GM23338 (cell line): ENCODE measurements at regions not wholly inside any gene's neighbourhood (a gene's known extent, or its start where the extent isn't known, plus 50 kb on each side); places are given as distances from the start of the nearest gene placed in this dataset.

ENCODE experiments used
- ATAC-seq: fragments of 200-7000 bp; cut with Tn5 transposase; 3 replicates; pipeline ENCODE4 v1.9.1; 2020
- DNase-seq: peaks from one replicate; pipeline ENCODE4 v3.0.0-alpha.2; 2015; ENCODE audit warnings: low spot score
- H2AFZ ChIP-seq: fragments of 200-600 bp; sonication (generic); 2 replicates; pipeline ENCODE4 v1.8.0; 2016; ENCODE audit warnings: antibody characterized with exemption, mild to moderate bottlenecking, moderate library complexity
- H3F3A ChIP-seq: fragments of 200-600 bp; sonication (generic); replicated peaks from 2 replicates; pipeline ENCODE4 v1.8.0; 2017; ENCODE audit warnings: antibody characterized with exemption, mixed run types, low read depth
- H3K27ac ChIP-seq: fragments of 200-600 bp; sonication (generic); 2 replicates; pipeline ENCODE4 v1.6.1; 2016; ENCODE audit warnings: low read depth
- H3K27me3 ChIP-seq: fragments of 200-600 bp; sonication (generic); 2 replicates; pipeline ENCODE4 v1.8.0; 2016; ENCODE audit warnings: mild to moderate bottlenecking, mixed run types, moderate library complexity; ENCODE audit not compliant: insufficient read depth
- H3K36me3 ChIP-seq: fragments of 200-600 bp; sonication (generic); 2 replicates; pipeline ENCODE4 v1.8.0; 2016; ENCODE audit warnings: mild to moderate bottlenecking; ENCODE audit not compliant: insufficient read depth
- H3K4me1 ChIP-seq: fragments of 200-600 bp; sonication (generic); 2 replicates; pipeline ENCODE4 v1.8.0; 2016; ENCODE audit warnings: mild to moderate bottlenecking, moderate library complexity; ENCODE audit not compliant: insufficient read depth
- H3K4me2 ChIP-seq: fragments of 200-600 bp; sonication (generic); 2 replicates; pipeline ENCODE4 v1.7.1; 2017; ENCODE audit warnings: mixed run types
- H3K4me3 ChIP-seq: fragments of 200-600 bp; sonication (generic); 2 replicates; pipeline ENCODE4 v1.6.1; 2016; ENCODE audit warnings: mixed run types
- H3K79me2 ChIP-seq: fragments of 200-600 bp; sonication (generic); replicated peaks from 2 replicates; pipeline ENCODE4 v1.8.0; 2017; ENCODE audit warnings: mild to moderate bottlenecking; ENCODE audit not compliant: insufficient read depth
- H3K9me2 ChIP-seq: fragments of 200-600 bp; sonication (generic); 2 replicates; pipeline ENCODE4 v1.8.0; 2017; ENCODE audit not compliant: insufficient read depth
- H4K20me1 ChIP-seq: fragments of 200-600 bp; sonication (generic); replicated peaks from 2 replicates; pipeline ENCODE4 v1.8.0; 2017; ENCODE audit warnings: mild to moderate bottlenecking; ENCODE audit not compliant: insufficient read depth
- H3K27ac Mint-ChIP-seq: 2 replicates; pipeline ENCODE4 v1.8.0; 2020; ENCODE audit warnings: inconsistent platforms, mild to moderate bottlenecking, moderate library complexity, mixed read lengths
- H3K27me3 Mint-ChIP-seq: 3 replicates; pipeline ENCODE4 v1.8.0; 2022; ENCODE audit warnings: low read depth, mild to moderate bottlenecking, moderate library complexity, mixed read lengths, inconsistent platforms; ENCODE audit not compliant: insufficient read depth, poor library complexity
- H3K36me3 Mint-ChIP-seq: 3 replicates; pipeline ENCODE4 v1.8.0; 2021; ENCODE audit warnings: low read depth, mild to moderate bottlenecking, inconsistent platforms, moderate library complexity, mixed read lengths
- H3K4me1 Mint-ChIP-seq: 3 replicates; pipeline ENCODE4 v1.8.0; 2020; ENCODE audit warnings: mild to moderate bottlenecking, inconsistent platforms, mixed read lengths
- H3K4me3 Mint-ChIP-seq: 3 replicates; pipeline ENCODE4 v1.8.0; 2021; ENCODE audit warnings: moderate library complexity, mild to moderate bottlenecking, inconsistent platforms, mixed read lengths
- H3K9me3 Mint-ChIP-seq: 3 replicates; pipeline ENCODE4 v1.8.0; 2020; ENCODE audit warnings: moderate library complexity, mild to moderate bottlenecking, inconsistent platforms, mixed read lengths
- CTCF ChIP-seq, 2 experiments: fragments of 200-600 bp in 1 of 2; sonication (generic) in 1 of 2; conservative IDR thresholded peaks; 2 replicates each; pipeline versions ENCODE4 v1.5.1 to v1.6.1; 2016 to 2017; ENCODE audit warnings: antibody characterized with exemption in 2 of 2, low read depth in 2 of 2, mild to moderate bottlenecking in 2 of 2, moderate library complexity in 1 of 2
- ETS1 ChIP-seq: IDR thresholded peaks from 2 replicates; pipeline ENCODE4 v1.6.1; 2016; ENCODE audit warnings: antibody characterized with exemption
- EZH2 ChIP-seq: fragments of 200-600 bp; sonication (generic); IDR thresholded peaks from one replicate; pipeline ENCODE4 v1.8.0; 2017; ENCODE audit warnings: antibody characterized with exemption, mild to moderate bottlenecking, low read depth; ENCODE audit not compliant: unreplicated experiment
- JUNB ChIP-seq: IDR thresholded peaks from one replicate; pipeline ENCODE4 v1.6.1; 2016; ENCODE audit warnings: antibody characterized with exemption; ENCODE audit not compliant: unreplicated experiment
- STAT1 ChIP-seq: IDR thresholded peaks from one replicate; pipeline ENCODE4 v1.6.1; 2016; ENCODE audit warnings: antibody characterized with exemption; ENCODE audit not compliant: unreplicated experiment
- ZNF331 ChIP-seq: fragments of 250-450 bp; sonication (Bioruptor Pico); IDR thresholded peaks from 2 replicates; pipeline ENCODE4 v1.5.0; 2020; ENCODE audit warnings: low read depth, mild to moderate bottlenecking, moderate library complexity
- ZNF462 ChIP-seq: fragments of 250-450 bp; sonication (Bioruptor Pico); IDR thresholded peaks from 2 replicates; pipeline ENCODE4 v1.5.0; 2020; ENCODE audit warnings: mild to moderate bottlenecking, moderate library complexity

- TF ChIP-seq ZNF462, result no peak
- TF ChIP-seq ZNF331, result no peak
Measured at GRCh38 chr12:28092396-28092795, 97.9 kb upstream of the CCDC91 start (continued).

GRCh38 chr12:28096649-28097048 is 93.6 kb upstream of the CCDC91 start:
- Histone ChIP-seq H4K20me1 (no peaks in the 10 kb centered on the region), H3K4me3 (no peak overlapping the region), H3K27me3 (no peaks in the 10 kb centered on the region), H3K79me2 (no peaks in the 10 kb centered on the region), H3F3A (no peaks in the 10 kb centered on the region), H3K4me1 (no peaks in the 10 kb centered on the region), H3K36me3 (no peaks in the 10 kb centered on the region), H3K9me2 (no peaks in the 10 kb centered on the region), H3K27ac (no peak overlapping the region), H3K4me2 (no peak overlapping the region), H2AFZ (no peak overlapping the region)
- no peaks in the 10 kb centered on the region for H3K4me1 Mint-ChIP-seq
- peaks cover 3% of the 10 kb centered on the region for H3K27me3 Mint-ChIP-seq
- no peaks in the 10 kb centered on the region for H3K9me3 Mint-ChIP-seq
- H3K4me3 Mint-ChIP-seq, result no peak overlapping the region
- H3K27ac Mint-ChIP-seq, result no peak overlapping the region
- no peaks in the 10 kb centered on the region for H3K36me3 Mint-ChIP-seq
- ATAC-seq, result no peak
- DNase-seq, result no peak
- TF ChIP-seq ETS1 (no peak), STAT1 (no peak), ZNF462 (no peak), CTCF (conservative IDR thresholded peaks at IDR 0.05; ENCODE audit: low read depth in 2 of 2) (no peak), ZNF331 (no peak), JUNB (no peak), EZH2 (no peak)
